HepG2 (cell line): ENCODE measurements at regions not wholly inside any gene's neighbourhood (a gene's known extent, or its start where the extent isn't known, plus 50 kb on each side); places are given as distances from the start of the nearest gene placed in this dataset.

Experiments
- HNF4A ChIP-seq: sonication (generic); formaldehyde crosslinking; IDR thresholded peaks from 2 replicates; pipeline ENCODE4 v1.4.0; 2020; ENCODE audit warnings: missing genetic modification reagents
- HNRNPLL ChIP-seq: fragments of 200-400 bp; formaldehyde crosslinking; IDR thresholded peaks from 2 replicates; pipeline ENCODE4 v1.6.1; 2017; ENCODE audit warnings: mild to moderate bottlenecking, low read depth, low read length; ENCODE audit not compliant: poor library complexity, severe bottlenecking
- KDM4B ChIP-seq: sonication (generic); formaldehyde crosslinking; IDR thresholded peaks from 2 replicates; pipeline ENCODE4 v1.4.0; 2020; ENCODE audit warnings: missing genetic modification reagents
- MAZ ChIP-seq, 2 experiments: sonication (generic) in 1 of 2; formaldehyde crosslinking in 1 of 2; IDR thresholded peaks; 2 replicates each; pipeline versions ENCODE4 v1.5.0 to v1.6.1; 2012 to 2020; ENCODE audit warnings: low read depth in 2 of 2, mild to moderate bottlenecking in 2 of 2, borderline replicate concordance in 1 of 2, improper control_type of control experiment in 1 of 2, low read length in 1 of 2, missing genetic modification reagents in 1 of 2, moderate library complexity in 1 of 2
- MIER3 ChIP-seq: IDR thresholded peaks from 2 replicates; pipeline ENCODE4 v1.6.1; 2016; ENCODE audit warnings: missing compliant biosample characterization, borderline replicate concordance
- NCOA1 ChIP-seq: sonication (generic); formaldehyde crosslinking; IDR thresholded peaks from 2 replicates; pipeline ENCODE4 v1.9.0; 2021; ENCODE audit warnings: missing genetic modification reagents
- NFE2L2 ChIP-seq: fragments of 150-350 bp; IDR thresholded peaks from 2 replicates; pipeline ENCODE4 v1.6.1; 2014; ENCODE audit warnings: low read length
- TEAD3 ChIP-seq: optimal IDR thresholded peaks from 2 replicates; pipeline ENCODE3; 2016; ENCODE audit warnings: borderline replicate concordance
- XBP1 ChIP-seq: sonication (generic); formaldehyde crosslinking; IDR thresholded peaks from 2 replicates; pipeline ENCODE4 v1.5.0; 2020; ENCODE audit warnings: missing genetic modification reagents
- ZBTB21 ChIP-seq: sonication (generic); formaldehyde crosslinking; IDR thresholded peaks from 2 replicates; pipeline ENCODE4 v1.4.0; 2020; ENCODE audit warnings: missing genetic modification reagents
- ZNF12 ChIP-seq: sonication (generic); formaldehyde crosslinking; IDR thresholded peaks from 2 replicates; pipeline ENCODE4 v1.5.0; 2020; ENCODE audit warnings: missing genetic modification reagents
- ZNF180 ChIP-seq: sonication (generic); formaldehyde crosslinking; IDR thresholded peaks from 2 replicates; pipeline ENCODE4 v1.4.0; 2020; ENCODE audit warnings: low read depth, missing genetic modification reagents, borderline replicate concordance
- ZNF230 ChIP-seq: sonication (generic); formaldehyde crosslinking; IDR thresholded peaks from 2 replicates; pipeline ENCODE4 v1.4.0; 2020; ENCODE audit warnings: mild to moderate bottlenecking, missing genetic modification reagents
- ZNF354B ChIP-seq: sonication (generic); formaldehyde crosslinking; IDR thresholded peaks from 2 replicates; pipeline ENCODE4 v1.8.0; 2022; ENCODE audit warnings: mild to moderate bottlenecking, missing genetic modification reagents
- ZNF841 ChIP-seq: sonication (generic); formaldehyde crosslinking; IDR thresholded peaks from 2 replicates; pipeline ENCODE4 v1.8.1; 2023; ENCODE audit warnings: missing genetic modification reagents, borderline replicate concordance
- TF ChIP-seq, protein P1 (sequence below), 2 experiments: sonication (generic) in 1 of 2; formaldehyde crosslinking in 1 of 2; IDR thresholded peaks; 2 replicates each; pipeline versions ENCODE4 v1.4.0 to v1.6.1; 2018 to 2020; ENCODE audit warnings: missing genetic modification reagents in 2 of 2, borderline replicate concordance in 1 of 2, low read depth in 1 of 2, mild to moderate bottlenecking in 1 of 2, missing biosample characterization in 1 of 2
- TF ChIP-seq, protein P2 (sequence below): sonication (generic); formaldehyde crosslinking; IDR thresholded peaks from 2 replicates; pipeline ENCODE4 v1.4.0; 2020; ENCODE audit warnings: missing genetic modification reagents
- TF ChIP-seq, protein P3 (sequence below): sonication (generic); formaldehyde crosslinking; IDR thresholded peaks from 2 replicates; pipeline ENCODE4 v1.8.1; 2022; ENCODE audit warnings: mild to moderate bottlenecking, missing genetic modification reagents
- TF ChIP-seq, protein P4 (sequence below): sonication (generic); formaldehyde crosslinking; conservative IDR thresholded peaks from 2 replicates; pipeline ENCODE4 v1.8.0; 2022; ENCODE audit warnings: mild to moderate bottlenecking, moderate library complexity, missing genetic modification reagents
- TF ChIP-seq, protein P5 (sequence below): sonication (generic); formaldehyde crosslinking; IDR thresholded peaks from 2 replicates; pipeline ENCODE4 v1.5.0; 2020; ENCODE audit warnings: missing genetic modification reagents

DNA sequence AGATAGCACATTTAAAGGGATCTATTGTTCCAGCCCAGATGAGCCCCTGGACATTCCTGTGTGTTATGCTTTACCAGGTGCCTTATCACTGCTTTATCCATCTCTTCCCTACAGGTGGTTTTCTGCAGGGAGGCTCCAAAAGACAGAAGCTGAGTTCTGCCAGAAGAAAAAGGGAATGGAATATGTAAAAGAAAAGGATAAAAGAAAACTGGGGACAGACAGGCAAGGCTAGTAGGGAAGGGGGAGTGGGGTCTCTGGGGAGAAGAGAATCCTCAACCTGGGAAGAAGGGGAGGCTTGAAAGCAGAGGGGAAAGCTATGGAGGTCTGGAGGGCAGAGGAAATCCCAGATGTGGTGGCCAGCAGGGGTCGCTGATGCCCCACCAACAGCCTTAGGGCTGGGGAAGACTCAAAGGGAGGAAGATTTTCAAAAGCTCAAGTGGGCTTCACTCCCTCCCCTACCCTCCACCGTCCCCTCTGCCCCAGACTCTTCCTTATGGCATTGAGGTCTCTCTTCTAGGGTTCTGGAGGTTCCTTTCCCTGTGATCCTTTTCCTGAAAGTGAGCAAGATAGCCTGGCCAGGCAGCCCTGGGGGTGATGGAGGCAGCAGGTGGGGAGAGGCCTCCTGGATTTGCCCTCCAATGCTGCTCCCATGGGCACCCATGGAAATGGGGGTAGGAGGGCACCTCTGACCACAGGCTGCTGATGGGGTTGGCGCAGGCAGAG is 178.1 kb upstream of the PKDCC start (continued):
- TF ChIP-seq, protein P1, sequence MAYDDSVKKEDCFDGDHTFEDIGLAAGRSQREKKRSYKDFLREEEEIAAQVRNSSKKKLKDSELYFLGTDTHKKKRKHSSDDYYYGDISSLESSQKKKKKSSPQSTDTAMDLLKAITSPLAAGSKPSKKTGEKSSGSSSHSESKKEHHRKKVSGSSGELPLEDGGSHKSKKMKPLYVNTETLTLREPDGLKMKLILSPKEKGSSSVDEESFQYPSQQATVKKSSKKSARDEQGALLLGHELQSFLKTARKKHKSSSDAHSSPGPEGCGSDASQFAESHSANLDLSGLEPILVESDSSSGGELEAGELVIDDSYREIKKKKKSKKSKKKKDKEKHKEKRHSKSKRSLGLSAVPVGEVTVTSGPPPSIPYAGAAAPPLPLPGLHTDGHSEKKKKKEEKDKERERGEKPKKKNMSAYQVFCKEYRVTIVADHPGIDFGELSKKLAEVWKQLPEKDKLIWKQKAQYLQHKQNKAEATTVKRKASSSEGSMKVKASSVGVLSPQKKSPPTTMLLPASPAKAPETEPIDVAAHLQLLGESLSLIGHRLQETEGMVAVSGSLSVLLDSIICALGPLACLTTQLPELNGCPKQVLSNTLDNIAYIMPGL (CRISPR knock-in tag; IDR thresholded peaks at IDR 0.05; ENCODE audit: borderline replicate concordance in 1 of 2, low read depth in 1 of 2) = 0 out of 4 replicates have a peak, but pooled peaks of 1 of the 2 experiments have one; percentile 57
- TF ChIP-seq ZNF180 (CRISPR knock-in tag) (no peak), MAZ (IDR thresholded peaks at IDR 0.05; ENCODE audit: borderline replicate concordance, low read depth, low read length) (no peak), MAZ (CRISPR knock-in tag; IDR thresholded peaks at IDR 0.05; ENCODE audit: low read depth) (peak; percentile 41; the same call in 1 of the 2 replicates), KDM4B (CRISPR knock-in tag) (peak; percentile 22; the same call in 1 of the 2 replicates), XBP1 (no peak), ZNF354B (no peak), ZNF841 (CRISPR knock-in tag) (no peak), ZNF12 (CRISPR knock-in tag) (no peak), ZBTB21 (no peak), NFE2L2 (peak; percentile 15; the same call in 1 of the 2 replicates), HNRNPLL (no peak), HNF4A (no peak), ZNF230 (no peak), TEAD3 (peak; percentile 42), MIER3 (peak; percentile 61; the same call in 1 of the 2 replicates), NCOA1 (CRISPR knock-in tag) (0 out of 2 replicates have a peak, but pooled peaks have one; percentile 53)
- TF ChIP-seq, protein P2, sequence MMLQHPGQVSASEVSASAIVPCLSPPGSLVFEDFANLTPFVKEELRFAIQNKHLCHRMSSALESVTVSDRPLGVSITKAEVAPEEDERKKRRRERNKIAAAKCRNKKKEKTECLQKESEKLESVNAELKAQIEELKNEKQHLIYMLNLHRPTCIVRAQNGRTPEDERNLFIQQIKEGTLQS (CRISPR knock-in tag) = no peak
- TF ChIP-seq, protein P3, sequence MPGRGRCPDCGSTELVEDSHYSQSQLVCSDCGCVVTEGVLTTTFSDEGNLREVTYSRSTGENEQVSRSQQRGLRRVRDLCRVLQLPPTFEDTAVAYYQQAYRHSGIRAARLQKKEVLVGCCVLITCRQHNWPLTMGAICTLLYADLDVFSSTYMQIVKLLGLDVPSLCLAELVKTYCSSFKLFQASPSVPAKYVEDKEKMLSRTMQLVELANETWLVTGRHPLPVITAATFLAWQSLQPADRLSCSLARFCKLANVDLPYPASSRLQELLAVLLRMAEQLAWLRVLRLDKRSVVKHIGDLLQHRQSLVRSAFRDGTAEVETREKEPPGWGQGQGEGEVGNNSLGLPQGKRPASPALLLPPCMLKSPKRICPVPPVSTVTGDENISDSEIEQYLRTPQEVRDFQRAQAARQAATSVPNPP (CRISPR knock-in tag) = no peak
- TF ChIP-seq, protein P4, sequence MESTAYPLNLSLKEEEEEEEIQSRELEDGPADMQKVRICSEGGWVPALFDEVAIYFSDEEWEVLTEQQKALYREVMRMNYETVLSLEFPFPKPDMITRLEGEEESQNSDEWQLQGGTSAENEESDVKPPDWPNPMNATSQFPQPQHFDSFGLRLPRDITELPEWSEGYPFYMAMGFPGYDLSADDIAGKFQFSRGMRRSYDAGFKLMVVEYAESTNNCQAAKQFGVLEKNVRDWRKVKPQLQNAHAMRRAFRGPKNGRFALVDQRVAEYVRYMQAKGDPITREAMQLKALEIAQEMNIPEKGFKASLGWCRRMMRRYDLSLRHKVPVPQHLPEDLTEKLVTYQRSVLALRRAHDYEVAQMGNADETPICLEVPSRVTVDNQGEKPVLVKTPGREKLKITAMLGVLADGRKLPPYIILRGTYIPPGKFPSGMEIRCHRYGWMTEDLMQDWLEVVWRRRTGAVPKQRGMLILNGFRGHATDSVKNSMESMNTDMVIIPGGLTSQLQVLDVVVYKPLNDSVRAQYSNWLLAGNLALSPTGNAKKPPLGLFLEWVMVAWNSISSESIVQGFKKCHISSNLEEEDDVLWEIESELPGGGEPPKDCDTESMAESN (CRISPR knock-in tag) = peak; percentile 55; the same call in 1 of the 2 replicates
- TF ChIP-seq, protein P5, sequence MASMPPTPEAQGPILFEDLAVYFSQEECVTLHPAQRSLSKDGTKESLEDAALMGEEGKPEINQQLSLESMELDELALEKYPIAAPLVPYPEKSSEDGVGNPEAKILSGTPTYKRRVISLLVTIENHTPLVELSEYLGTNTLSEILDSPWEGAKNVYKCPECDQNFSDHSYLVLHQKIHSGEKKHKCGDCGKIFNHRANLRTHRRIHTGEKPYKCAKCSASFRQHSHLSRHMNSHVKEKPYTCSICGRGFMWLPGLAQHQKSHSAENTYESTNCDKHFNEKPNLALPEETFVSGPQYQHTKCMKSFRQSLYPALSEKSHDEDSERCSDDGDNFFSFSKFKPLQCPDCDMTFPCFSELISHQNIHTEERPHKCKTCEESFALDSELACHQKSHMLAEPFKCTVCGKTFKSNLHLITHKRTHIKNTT = no peak
